ENCODE measurements at regions not wholly inside any gene's neighbourhood (a gene's known extent, or its start where the extent isn't known, plus 50 kb on each side); places are given as distances from the start of the nearest gene placed in this dataset.

- DNase-seq = no peak
Measured at GRCh38 chr12:98294051-98294805, 221.2 kb upstream of the TMPO start.

DNA sequence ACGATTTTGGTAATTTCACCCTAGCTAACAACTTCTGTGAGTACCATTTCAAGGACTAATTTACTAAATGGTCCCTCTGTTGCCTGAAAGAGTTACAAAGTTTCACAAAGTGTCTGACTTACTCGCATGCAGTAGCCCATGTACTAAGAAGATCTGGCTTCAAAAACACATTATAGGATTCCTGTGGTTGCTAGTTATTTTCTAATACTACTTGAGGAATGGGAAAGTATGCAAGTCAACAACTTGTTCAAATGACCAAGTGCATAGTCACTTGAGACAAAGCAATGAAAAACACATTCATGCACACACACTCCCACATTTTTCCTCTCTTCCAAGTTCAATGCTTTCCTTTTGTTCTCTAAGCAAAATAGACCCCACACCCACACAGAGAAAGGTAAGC lies 219.7 kb upstream of the TMPO start:
- no peak for DNase-seq

DNA sequence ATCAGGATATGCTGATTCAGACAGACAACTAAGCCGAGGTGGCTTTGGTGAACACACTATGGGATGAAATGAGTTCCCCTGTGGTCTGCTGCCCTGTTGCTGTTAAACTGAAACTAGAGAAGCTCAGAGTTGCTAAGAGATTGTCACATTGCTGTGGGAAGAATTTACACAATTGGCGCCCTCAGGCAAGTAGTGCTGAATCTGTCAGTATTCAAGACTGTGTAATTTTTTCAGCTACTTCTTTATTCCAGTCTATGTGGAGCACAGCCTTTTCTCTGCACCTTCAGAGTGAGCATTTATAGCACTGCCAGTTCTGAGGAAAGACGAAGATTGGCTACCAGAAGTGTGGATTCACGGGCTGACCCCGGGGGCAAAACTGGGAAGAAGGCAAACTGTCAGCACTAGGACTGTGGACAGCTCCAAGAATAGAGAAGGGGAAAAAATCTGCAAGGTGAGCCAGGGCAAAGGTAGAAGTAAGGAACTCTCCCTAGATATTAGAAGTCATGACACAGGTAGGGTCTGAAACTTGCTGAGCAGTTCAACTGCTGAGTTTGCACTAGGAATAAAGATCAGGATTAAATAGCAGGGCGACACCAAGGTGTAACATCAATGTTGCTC lies 218.8 kb upstream of the TMPO start:
- DNase-seq = no peak

GRCh38 chr12:98297538-98297937 lies 217.9 kb upstream of the TMPO start:
- DNase-seq = no peak

DNA sequence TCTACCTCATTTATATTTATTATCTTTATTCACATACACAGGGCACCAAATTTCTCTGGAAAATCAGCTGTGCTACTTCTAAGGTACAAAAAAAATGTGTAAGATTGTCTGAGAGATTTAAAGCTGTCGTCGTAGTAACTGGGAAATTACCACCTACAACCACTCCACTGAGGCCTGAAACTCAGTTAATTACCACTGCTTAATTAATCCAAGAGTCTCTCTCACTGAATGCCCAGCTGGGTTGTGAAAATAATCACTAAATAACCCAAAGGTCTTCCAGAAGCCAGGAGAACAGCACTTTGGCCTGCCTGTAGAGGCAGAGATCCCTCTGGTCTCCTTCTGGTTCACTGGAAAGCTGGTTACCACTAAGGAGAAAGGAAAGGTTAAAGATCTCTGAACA lies 207.2 kb upstream of the TMPO start:
- no peak for DNase-seq

GRCh38 chr12:98317939-98318899 lies 197.2 kb upstream of the TMPO start:
- DNase-seq = no peak

- DNase-seq = no peak
Measured at GRCh38 chr12:98319716-98320425, 195.5 kb upstream of the TMPO start.

GRCh38 chr12:98325003-98325402 lies 190.4 kb upstream of the TMPO start:
- DNase-seq = no peak

- DNase-seq = no peak
Measured at GRCh38 chr12:98328467-98328866, 186.9 kb upstream of the TMPO start.

DNA sequence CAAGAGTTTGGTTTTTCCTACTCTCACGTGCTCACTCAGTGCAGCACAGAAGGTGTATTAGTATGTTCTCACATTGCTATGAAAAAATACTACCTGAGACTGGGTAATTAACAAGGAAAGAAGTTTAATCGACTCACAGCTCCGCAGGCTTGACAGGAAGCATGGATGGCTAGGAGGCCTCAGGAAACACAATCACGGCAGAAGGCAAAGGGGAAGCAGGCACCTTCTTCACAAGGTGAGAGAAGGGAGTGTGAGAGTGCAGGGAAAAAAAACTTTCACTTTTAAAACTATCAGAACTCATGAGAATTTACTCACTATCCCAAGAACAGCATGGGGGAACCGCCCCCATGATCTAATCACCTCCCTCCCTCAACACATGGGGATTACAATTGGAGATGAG lies 185.8 kb upstream of the TMPO start:
- no peak for DNase-seq

DNA sequence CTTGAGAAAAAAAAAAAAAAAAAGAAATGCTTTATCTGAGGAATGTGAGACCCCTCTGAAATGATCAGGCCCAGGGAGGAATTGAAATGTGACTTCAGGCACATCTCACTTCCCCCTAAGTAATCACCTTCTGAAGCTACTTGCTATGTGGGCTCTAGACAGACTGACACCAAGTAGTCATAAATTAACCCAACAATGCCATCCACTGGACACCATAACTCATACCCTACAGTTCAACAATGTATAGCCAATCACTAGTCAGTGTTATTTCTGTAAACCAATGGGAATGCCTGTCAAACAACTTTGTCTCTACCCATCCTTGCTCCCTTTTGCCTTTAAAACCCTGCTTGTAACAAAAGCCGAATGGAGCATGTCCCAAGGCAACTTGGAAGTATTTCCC lies 182.7 kb upstream of the TMPO start:
- no peak for DNase-seq

DNA sequence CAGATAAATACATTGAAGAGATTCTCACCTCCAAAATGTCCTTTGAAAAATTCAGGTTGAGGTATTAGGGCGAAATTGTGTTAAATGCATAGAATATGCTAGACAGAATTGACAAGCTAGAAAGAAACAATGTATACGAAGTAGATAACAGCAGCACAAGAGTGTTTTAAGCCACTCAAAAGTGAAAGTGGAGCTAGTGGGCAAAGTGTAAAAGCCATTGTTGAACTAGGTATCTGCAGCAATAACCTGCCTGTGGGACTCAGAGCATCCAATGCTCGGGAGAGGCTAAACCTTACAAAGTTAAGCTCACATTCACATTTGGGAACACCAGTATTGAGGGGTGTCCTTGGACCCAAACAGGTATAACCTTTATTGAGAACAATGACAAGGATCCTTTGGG lies 180.6 kb upstream of the TMPO start:
- DNase-seq = no peak

- DNase-seq = no peak
Measured at GRCh38 chr12:98341026-98341425, 174.4 kb upstream of the TMPO start.

GRCh38 chr12:98341732-98342131 lies 173.7 kb upstream of the TMPO start:
- no peak for DNase-seq

GRCh38 chr12:98343002-98343567 lies 172.3 kb upstream of the TMPO start:
- DNase-seq = no peak

GRCh38 chr12:98344046-98344930 lies 171.1 kb upstream of the TMPO start:
- DNase-seq = no peak

DNA sequence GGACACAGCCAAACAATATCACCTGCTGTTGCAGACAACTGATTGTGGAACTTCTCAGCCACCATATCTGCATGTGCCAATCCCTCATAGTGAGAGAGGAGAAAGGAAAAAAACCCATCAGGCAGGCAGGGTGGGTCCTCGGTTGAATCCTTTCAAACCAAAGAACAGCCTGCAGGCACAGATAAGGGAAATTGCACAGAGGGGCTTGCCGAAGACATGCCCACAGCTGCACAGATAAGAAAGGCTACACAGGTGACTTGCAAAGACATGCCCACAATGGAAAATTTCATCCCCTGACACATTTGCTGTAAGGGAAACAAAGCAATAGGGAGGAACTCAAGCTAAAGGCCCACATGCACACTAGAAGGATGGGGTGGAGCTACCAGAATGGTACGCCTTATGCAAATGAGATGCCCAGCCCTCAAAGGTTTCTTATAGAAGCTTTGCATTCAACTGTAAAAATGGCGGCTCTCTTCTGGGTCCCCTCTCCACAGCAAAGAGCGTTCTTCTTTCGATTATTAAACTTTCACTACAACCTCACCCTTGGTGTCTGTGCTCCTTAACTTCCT lies 170.0 kb upstream of the TMPO start:
- DNase-seq = no peak

- DNase-seq = no peak
Measured at GRCh38 chr12:98351089-98351488, 164.3 kb upstream of the TMPO start.

DNA sequence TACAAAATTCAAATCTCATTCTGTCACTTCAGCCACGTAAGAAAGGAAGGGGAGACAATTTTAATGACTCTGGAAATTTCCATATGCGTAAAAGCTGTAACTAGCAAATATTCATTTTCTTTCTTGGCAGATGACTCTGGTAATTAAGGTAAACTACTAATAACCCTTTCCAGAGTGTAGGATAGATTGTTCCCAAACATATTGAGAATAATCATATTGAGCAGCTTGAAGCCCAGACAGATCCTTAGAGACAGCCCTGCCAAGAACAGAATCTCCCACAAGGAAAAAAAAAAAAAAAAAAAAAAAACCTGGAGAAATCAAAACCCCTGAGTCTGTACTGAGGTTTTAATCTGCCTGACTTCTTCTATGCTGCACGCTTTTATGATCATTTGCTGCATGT lies 163.6 kb upstream of the TMPO start:
- no peak for DNase-seq

DNA sequence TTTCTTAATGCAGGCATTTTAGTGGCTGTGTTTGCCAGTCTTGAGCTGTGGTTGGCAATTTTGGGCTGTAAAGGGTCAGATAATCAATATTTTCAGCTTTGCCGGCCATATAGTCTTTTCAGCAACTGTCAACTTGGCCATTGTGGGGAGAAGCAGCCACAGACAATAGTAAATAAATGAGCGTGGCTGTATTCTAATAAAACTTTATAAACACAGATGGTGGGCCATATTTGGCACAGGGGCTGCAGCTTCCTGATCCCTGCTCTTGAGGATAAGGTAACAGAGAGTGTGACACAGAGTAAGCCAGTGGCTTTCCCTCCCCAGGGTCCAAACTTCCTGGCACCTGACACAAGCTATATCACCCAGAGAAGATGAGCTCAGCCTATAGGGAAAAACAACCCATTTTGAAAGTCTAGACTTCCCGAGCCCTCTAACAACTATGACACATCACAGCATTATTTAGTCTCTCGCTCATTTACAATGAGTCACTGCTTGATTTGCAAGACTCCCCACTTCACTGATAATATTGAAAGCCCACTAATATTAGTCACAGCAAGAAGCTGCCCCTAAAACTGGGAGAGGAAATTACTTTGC lies 163.1 kb upstream of the TMPO start:
- DNase-seq = no peak

DNA sequence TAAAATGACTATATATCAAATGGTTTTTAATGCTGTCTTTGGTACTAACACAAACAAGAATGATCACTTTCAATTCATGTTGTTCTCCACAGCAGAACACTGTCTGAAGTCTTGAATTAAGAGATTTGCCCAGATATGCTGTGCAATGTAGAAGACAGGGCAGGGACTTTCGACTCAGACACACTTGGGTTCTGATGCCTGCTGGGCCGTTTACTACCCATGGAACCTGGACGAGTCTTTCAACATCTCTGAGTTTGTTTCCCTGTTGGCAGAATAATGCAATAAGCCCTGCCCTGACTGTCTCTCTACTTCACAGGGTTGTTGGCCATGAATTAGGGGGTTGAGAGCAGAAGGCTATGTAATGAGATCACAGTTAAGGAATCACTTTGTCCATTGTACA lies 162.6 kb upstream of the TMPO start:
- DNase-seq = no peak
